CD14-positive monocyte (primary cell): ENCODE measurements at regions not wholly inside any gene's neighbourhood (a gene's known extent, or its start where the extent isn't known, plus 50 kb on each side); places are given as distances from the start of the nearest gene placed in this dataset.

Experiments
- DNase-seq, 3 donors: peaks; one replicate each; pipeline ENCODE4 v3.0.0-alpha.2; 2011 to 2022
- H2AFZ ChIP-seq: 2 replicates; pipeline ENCODE4 v1.6.0; 2012; ENCODE audit warnings: mild to moderate bottlenecking, low read depth, low read length, inconsistent platforms; ENCODE audit not compliant: insufficient read depth, poor library complexity, severe bottlenecking
- H3K27ac ChIP-seq, 2 donors: 1 replicate in 1 of 2; 2 replicates in 1 of 2; pipeline ENCODE4 v1.5.1; 2012 to 2013; ENCODE audit warnings: low read length in 2 of 2, control low read depth in 1 of 2, inconsistent platforms in 1 of 2, low read depth in 1 of 2, mild to moderate bottlenecking in 1 of 2
- H3K27me3 ChIP-seq, 2 donors: one replicate each; pipeline versions ENCODE4 v1.6.0 to v1.6.1; 2011 to 2013; ENCODE audit warnings: low read length in 2 of 2; ENCODE audit not compliant: control insufficient read depth in 2 of 2, insufficient read depth in 2 of 2
- H3K36me3 ChIP-seq, 2 donors: replicated peaks in 1 of 2; 1 replicate in 1 of 2; 2 replicates in 1 of 2; pipeline versions ENCODE4 v1.5.1 to v1.6.1; 2012 to 2013; ENCODE audit warnings: low read length in 2 of 2, control low read depth in 1 of 2, inconsistent platforms in 1 of 2, mild to moderate bottlenecking in 1 of 2; ENCODE audit not compliant: insufficient read depth in 2 of 2, control insufficient read depth in 1 of 2
- H3K4me1 ChIP-seq, 2 donors: 1 replicate in 1 of 2; 2 replicates in 1 of 2; pipeline versions ENCODE4 v1.5.1 to v1.6.1; 2012 to 2013; ENCODE audit warnings: low read length in 2 of 2, control low read depth in 1 of 2, inconsistent platforms in 1 of 2, mild to moderate bottlenecking in 1 of 2, moderate library complexity in 1 of 2; ENCODE audit not compliant: insufficient read depth in 2 of 2, control insufficient read depth in 1 of 2
- H3K4me2 ChIP-seq: replicated peaks from 2 replicates; pipeline ENCODE3; 2012; ENCODE audit warnings: low read length, moderate library complexity, mild to moderate bottlenecking; ENCODE audit not compliant: poor library complexity, severe bottlenecking; ENCODE audit errors: extremely low read depth
- H3K4me3 ChIP-seq, 3 experiments: fragments of 200-600 bp in 1 of 3; sonication (generic) in 1 of 3; replicated peaks in 1 of 3; 1 replicate in 2 of 3; 2 replicates in 1 of 3; pipeline ENCODE4 v1.5.1; 2011 to 2013; ENCODE audit warnings: low read length in 3 of 3, mild to moderate bottlenecking in 3 of 3, control low read depth in 2 of 3, low read depth in 2 of 3, inconsistent platforms in 1 of 3, moderate library complexity in 1 of 3
- H3K79me2 ChIP-seq: 2 replicates; pipeline ENCODE4 v1.6.0; 2012; ENCODE audit warnings: mild to moderate bottlenecking, control low read depth, inconsistent platforms, low read length, moderate library complexity; ENCODE audit not compliant: insufficient read depth
- H3K9ac ChIP-seq: 2 replicates; pipeline ENCODE4 v1.6.0; 2017; ENCODE audit warnings: low read length, mild to moderate bottlenecking; ENCODE audit not compliant: insufficient read depth, poor library complexity, severe bottlenecking
- H3K9me3 ChIP-seq, 2 donors: replicated peaks in 1 of 2; 1 replicate in 1 of 2; 2 replicates in 1 of 2; pipeline versions ENCODE4 v1.5.1 to v1.6.1; 2012 to 2013; ENCODE audit warnings: low read length in 2 of 2, control low read depth in 1 of 2; ENCODE audit not compliant: control insufficient read depth in 1 of 2, insufficient read depth in 1 of 2
- H4K20me1 ChIP-seq: 2 replicates; pipeline ENCODE4 v1.6.0; 2012; ENCODE audit warnings: mild to moderate bottlenecking, low read length, control low read depth, moderate library complexity; ENCODE audit not compliant: insufficient read depth
- H3K27ac Mint-ChIP-seq, 7 donors: one replicate each; pipeline ENCODE4 v1.8.0; 2020; ENCODE audit warnings: mild to moderate bottlenecking in 7 of 7, mixed read lengths in 7 of 7, moderate library complexity in 6 of 7, inconsistent platforms in 2 of 7
- H3K27me3 Mint-ChIP-seq, 3 donors: one replicate each; pipeline ENCODE4 v1.8.0; 2021 to 2022; ENCODE audit warnings: low read depth in 3 of 3, mild to moderate bottlenecking in 3 of 3, mixed read lengths in 3 of 3, moderate library complexity in 3 of 3, inconsistent platforms in 1 of 3
- H3K36me3 Mint-ChIP-seq, 2 donors: one replicate each; pipeline ENCODE4 v1.8.0; 2020; ENCODE audit warnings: mixed read lengths in 2 of 2, inconsistent platforms in 1 of 2, mild to moderate bottlenecking in 1 of 2
- H3K4me1 Mint-ChIP-seq: one replicate; pipeline ENCODE4 v1.8.0; 2020; ENCODE audit warnings: mild to moderate bottlenecking, mixed read lengths
- H3K4me3 Mint-ChIP-seq, 2 donors: one replicate each; pipeline ENCODE4 v1.8.0; 2020; ENCODE audit warnings: mild to moderate bottlenecking in 2 of 2, mixed read lengths in 2 of 2, moderate library complexity in 1 of 2
- H3K9me3 Mint-ChIP-seq, 7 donors: one replicate each; pipeline ENCODE4 v1.8.0; 2020 to 2022; ENCODE audit warnings: mixed read lengths in 7 of 7, mild to moderate bottlenecking in 6 of 7, moderate library complexity in 6 of 7, inconsistent platforms in 2 of 7
- CTCF ChIP-seq: fragments of 200-600 bp; IDR thresholded peaks from one replicate; pipeline ENCODE4 v1.8.0; 2022; ENCODE audit warnings: antibody characterized with exemption, mild to moderate bottlenecking
- WGBS: methylation state at CpG from one replicate; pipeline ENCODE4 v1.1.5; 2013; ENCODE audit warnings: missing lambda C conversion rate; ENCODE audit not compliant: insufficient coverage; 5-methylcytosine and 5-hydroxymethylcytosine counted together
- intact Hi-C, 2 donors: fragments of 100-400 bp; cut with micrococcal nuclease; formaldehyde crosslinking; loops; one replicate each; pipeline versions ENCODE4 v1.15.0 to v1.15.1; 2023

- Mint-ChIP-seq H3K4me1 (no peaks in the 10 kb centered on the region), H3K27ac (no peak overlapping the region), H3K27me3 (peaks cover 0 to 1% (median 0%) of the 10 kb centered on the region in 3 donors), H3K4me3 (no peak overlapping the region), H3K36me3 (no peaks in the 10 kb centered on the region), H3K9me3 (peaks cover 0 to 18% (median 9%) of the 10 kb centered on the region in 7 donors)
- no peak overlapping the region for H3K4me2 ChIP-seq
- intact Hi-C loops = no loop called here
- H2AFZ ChIP-seq = no peak overlapping the region
- peaks cover 10 to 24% of the 10 kb centered on the region in 2 donors for H3K9me3 ChIP-seq
- no peaks in the 10 kb centered on the region for H3K36me3 ChIP-seq
- H3K4me1 ChIP-seq = no peaks in the 10 kb centered on the region
- no peaks in the 10 kb centered on the region for H4K20me1 ChIP-seq
- DNase-seq = no peak
- H3K27ac ChIP-seq = no peak overlapping the region
- H3K9ac ChIP-seq = no peak overlapping the region
- H3K27me3 ChIP-seq = no peaks in the 10 kb centered on the region
- H3K4me3 ChIP-seq = no peak overlapping the region
- TF ChIP-seq CTCF = no peak
- H3K79me2 ChIP-seq = no peaks in the 10 kb centered on the region
- WGBS = 86% methylated on average over 1 of the region's 2 CpGs
Observed at GRCh38 chr13:64263285-64263684, 2847.6 kb upstream of the PCDH20 start.

DNA sequence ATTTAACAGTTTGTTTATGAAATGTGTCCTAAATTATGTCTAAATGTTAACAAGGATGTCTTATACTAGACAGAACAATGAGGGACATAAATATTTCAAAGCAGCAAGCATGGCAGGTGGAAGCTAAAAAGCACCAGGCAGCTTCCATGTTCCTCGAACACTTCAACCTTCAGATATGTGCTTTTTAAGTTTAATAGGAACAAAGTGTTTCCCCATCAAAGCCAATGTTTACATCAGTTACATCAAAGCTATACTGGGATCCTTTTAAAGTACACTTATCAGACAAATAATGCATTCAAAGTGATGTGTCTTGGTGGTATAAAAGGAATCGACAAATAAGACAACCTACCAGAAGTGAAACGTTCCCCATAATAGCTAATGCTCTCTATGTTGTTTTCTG is 2841.1 kb upstream of the PCDH20 start:
- H3K27ac Mint-ChIP-seq = no peak overlapping the region
- Histone ChIP-seq H3K4me2 (no peak overlapping the region), H3K4me1 (no peaks in the 10 kb centered on the region), H3K27ac (no peak overlapping the region), H4K20me1 (no peaks in the 10 kb centered on the region), H2AFZ (no peak overlapping the region), H3K27me3 (no peaks in the 10 kb centered on the region), H3K4me3 (no peak overlapping the region), H3K9me3 (no peaks in the 10 kb centered on the region), H3K36me3 (no peaks in the 10 kb centered on the region), H3K9ac (no peak overlapping the region), H3K79me2 (no peaks in the 10 kb centered on the region)
- intact Hi-C loops = no loop called here
- no peak overlapping the region for H3K4me3 Mint-ChIP-seq
- WGBS = 50% methylated on average over 1 of the region's 3 CpGs
- no peak for DNase-seq
- H3K4me1 Mint-ChIP-seq = no peaks in the 10 kb centered on the region
- no peak for TF ChIP-seq CTCF
- no peaks in the 10 kb centered on the region for H3K27me3 Mint-ChIP-seq
- peaks cover 2 to 7% (median 3%) of the 10 kb centered on the region in 7 donors for H3K9me3 Mint-ChIP-seq
- H3K36me3 Mint-ChIP-seq = no peaks in the 10 kb centered on the region
